HG02642 (cell line): ENCODE measurements at regions not wholly inside any gene's neighbourhood (a gene's known extent, or its start where the extent isn't known, plus 50 kb on each side); places are given as distances from the start of the nearest gene placed in this dataset.
A peak's percentile ranks its signal among the peaks of the same experiment; 100 is the strongest.

Source experiments
- ATAC-seq: cut with Tn5 transposase; IDR thresholded peaks from one replicate; pipeline ENCODE4 v1.9.1; 2021; ENCODE audit warnings: mild to moderate bottlenecking; ENCODE audit not compliant: unreplicated experiment, poor library complexity

GRCh38 chr12:16136219-16136988, 141.1 kb downstream of the SLC15A5 start:
- ATAC-seq = no peak

GRCh38 chr12:16135323-16135722, 142.2 kb downstream of the SLC15A5 start:
- ATAC-seq = no peak

GRCh38 chr12:16130343-16130742, 147.1 kb downstream of the SLC15A5 start:
- no peak for ATAC-seq

- ATAC-seq = no peak
Observed at GRCh38 chr12:16121953-16122352, 155.5 kb downstream of the SLC15A5 start.

- no peak for ATAC-seq
Observed at GRCh38 chr12:16119618-16120415, 157.7 kb downstream of the SLC15A5 start.

- ATAC-seq = no peak
Observed at GRCh38 chr12:16118586-16118985, 158.9 kb downstream of the SLC15A5 start.

- ATAC-seq = no peak
Observed at GRCh38 chr12:16112612-16113560, 164.6 kb downstream of the SLC15A5 start.

- ATAC-seq = no peak
Observed at GRCh38 chr12:16112130-16112529, 165.4 kb downstream of the SLC15A5 start.

- no peak for ATAC-seq
Observed at GRCh38 chr12:16110596-16110995, 166.9 kb downstream of the SLC15A5 start.

GRCh38 chr12:16103851-16104250, 173.6 kb downstream of the SLC15A5 start:
- no peak for ATAC-seq

GRCh38 chr12:16100206-16100605, 177.3 kb downstream of the SLC15A5 start:
- ATAC-seq = no peak

GRCh38 chr12:16096273-16096849, 181.1 kb downstream of the SLC15A5 start:
- ATAC-seq = no peak

- ATAC-seq = no peak
Observed at GRCh38 chr12:16095531-16096110, 181.9 kb downstream of the SLC15A5 start.

- ATAC-seq = peak; percentile 61
Observed at GRCh38 chr12:16094437-16094836, 183.0 kb downstream of the SLC15A5 start.

- peak; percentile 11 for ATAC-seq
Observed at GRCh38 chr12:16093825-16094224, 182.7 kb downstream of the DERA start.

- no peak for ATAC-seq
Observed at GRCh38 chr12:16090974-16091373, 179.8 kb downstream of the DERA start.

- ATAC-seq = no peak
Observed at GRCh38 chr12:16088421-16088820, 177.3 kb downstream of the DERA start.
